Osteocyte (in vitro differentiated cells): ENCODE measurements at regions not wholly inside any gene's neighbourhood (a gene's known extent, or its start where the extent isn't known, plus 50 kb on each side); places are given as distances from the start of the nearest gene placed in this dataset.

ENCODE experiments used
- DNase-seq: peaks from one replicate; pipeline ENCODE4 v3.0.0; 2021; ENCODE audit warnings: mixed read lengths; ENCODE audit not compliant: unreplicated experiment; ENCODE audit errors: extremely low spot score
- H3K27ac Mint-ChIP-seq: one replicate; pipeline ENCODE4 v1.8.0; 2021; ENCODE audit warnings: mild to moderate bottlenecking, mixed read lengths; ENCODE audit not compliant: unreplicated experiment
- H3K27me3 Mint-ChIP-seq: one replicate; pipeline ENCODE4 v1.8.0; 2021; ENCODE audit warnings: mixed read lengths; ENCODE audit not compliant: unreplicated experiment
- H3K36me3 Mint-ChIP-seq: one replicate; pipeline ENCODE4 v1.8.0; 2021; ENCODE audit warnings: mixed read lengths; ENCODE audit not compliant: unreplicated experiment
- H3K4me1 Mint-ChIP-seq: one replicate; pipeline ENCODE4 v1.8.0; 2021; ENCODE audit warnings: mixed read lengths; ENCODE audit not compliant: unreplicated experiment
- H3K4me3 Mint-ChIP-seq: one replicate; pipeline ENCODE4 v1.8.0; 2021; ENCODE audit warnings: mild to moderate bottlenecking, moderate library complexity, mixed read lengths; ENCODE audit not compliant: unreplicated experiment
- H3K9me3 Mint-ChIP-seq: one replicate; pipeline ENCODE4 v1.8.0; 2021; ENCODE audit warnings: mixed read lengths; ENCODE audit not compliant: unreplicated experiment
- TF ChIP-seq, protein P1 (sequence below): fragments of 200-600 bp; sonication (generic); IDR thresholded peaks from 2 replicates; pipeline ENCODE4 v1.5.0; 2021; ENCODE audit warnings: antibody characterized with exemption, mild to moderate bottlenecking, moderate library complexity

DNA sequence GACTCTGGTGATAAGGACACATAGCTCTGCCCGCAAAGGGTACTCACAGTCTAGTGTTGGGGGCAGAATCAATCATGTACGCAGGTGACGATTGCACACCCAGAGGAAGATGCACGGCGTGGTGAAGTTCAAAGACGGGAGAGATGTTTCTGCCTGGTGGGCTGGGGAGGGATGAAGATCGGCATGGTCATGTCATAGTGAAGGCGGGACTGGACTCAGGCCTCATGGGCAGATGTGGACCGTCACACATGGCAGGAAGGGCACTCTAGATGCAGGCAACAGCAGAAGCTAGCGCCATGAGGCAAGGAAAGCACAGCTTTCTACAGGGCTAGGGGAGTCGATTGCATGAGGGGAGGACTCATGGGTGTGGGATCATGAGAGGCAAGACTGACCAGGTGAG, 240.6 kb downstream of the OPA1 start:
- Mint-ChIP-seq H3K27me3 (peaks cover 53% of the 10 kb centered on the region), H3K27ac (no peak overlapping the region), H3K4me1 (peaks cover 3% of the 10 kb centered on the region), H3K4me3 (no peak overlapping the region), H3K36me3 (no peaks in the 10 kb centered on the region), H3K9me3 (no peaks in the 10 kb centered on the region)
- DNase-seq, result no peak
- TF ChIP-seq, protein P1, sequence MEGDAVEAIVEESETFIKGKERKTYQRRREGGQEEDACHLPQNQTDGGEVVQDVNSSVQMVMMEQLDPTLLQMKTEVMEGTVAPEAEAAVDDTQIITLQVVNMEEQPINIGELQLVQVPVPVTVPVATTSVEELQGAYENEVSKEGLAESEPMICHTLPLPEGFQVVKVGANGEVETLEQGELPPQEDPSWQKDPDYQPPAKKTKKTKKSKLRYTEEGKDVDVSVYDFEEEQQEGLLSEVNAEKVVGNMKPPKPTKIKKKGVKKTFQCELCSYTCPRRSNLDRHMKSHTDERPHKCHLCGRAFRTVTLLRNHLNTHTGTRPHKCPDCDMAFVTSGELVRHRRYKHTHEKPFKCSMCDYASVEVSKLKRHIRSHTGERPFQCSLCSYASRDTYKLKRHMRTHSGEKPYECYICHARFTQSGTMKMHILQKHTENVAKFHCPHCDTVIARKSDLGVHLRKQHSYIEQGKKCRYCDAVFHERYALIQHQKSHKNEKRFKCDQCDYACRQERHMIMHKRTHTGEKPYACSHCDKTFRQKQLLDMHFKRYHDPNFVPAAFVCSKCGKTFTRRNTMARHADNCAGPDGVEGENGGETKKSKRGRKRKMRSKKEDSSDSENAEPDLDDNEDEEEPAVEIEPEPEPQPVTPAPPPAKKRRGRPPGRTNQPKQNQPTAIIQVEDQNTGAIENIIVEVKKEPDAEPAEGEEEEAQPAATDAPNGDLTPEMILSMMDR, result no peak

- H3K27me3 Mint-ChIP-seq, result peaks cover 61% of the 10 kb centered on the region
- H3K27ac Mint-ChIP-seq, result no peak overlapping the region
- no peak overlapping the region for H3K4me3 Mint-ChIP-seq
- DNase-seq, result no peak
- H3K9me3 Mint-ChIP-seq, result no peaks in the 10 kb centered on the region
- no peaks in the 10 kb centered on the region for H3K4me1 Mint-ChIP-seq
- TF ChIP-seq, protein P1, result no peak
- H3K36me3 Mint-ChIP-seq, result no peaks in the 10 kb centered on the region
These were observed 242.4 kb downstream of the OPA1 start for GRCh38 chr3:193835414-193835813.

GRCh38 chr3:193836511-193836910, 243.5 kb downstream of the OPA1 start:
- DNase-seq, result no peak
- H3K4me1 Mint-ChIP-seq, result no peaks in the 10 kb centered on the region
- H3K27me3 Mint-ChIP-seq, result peaks cover 72% of the 10 kb centered on the region
- H3K9me3 Mint-ChIP-seq, result no peaks in the 10 kb centered on the region
- no peak overlapping the region for H3K4me3 Mint-ChIP-seq
- no peak overlapping the region for H3K27ac Mint-ChIP-seq
- no peaks in the 10 kb centered on the region for H3K36me3 Mint-ChIP-seq
- TF ChIP-seq, protein P1, result no peak

- H3K9me3 Mint-ChIP-seq, result no peaks in the 10 kb centered on the region
- no peak overlapping the region for H3K4me3 Mint-ChIP-seq
- TF ChIP-seq, protein P1, result no peak
- no peak for DNase-seq
- no peaks in the 10 kb centered on the region for H3K36me3 Mint-ChIP-seq
- no peaks in the 10 kb centered on the region for H3K4me1 Mint-ChIP-seq
- H3K27me3 Mint-ChIP-seq, result peaks cover 73% of the 10 kb centered on the region
- no peak overlapping the region for H3K27ac Mint-ChIP-seq
These were observed 243.9 kb downstream of the OPA1 start for GRCh38 chr3:193836918-193837317.

GRCh38 chr3:193837347-193837827, 244.4 kb downstream of the OPA1 start:
- TF ChIP-seq, protein P1, result no peak
- no peak overlapping the region for H3K4me3 Mint-ChIP-seq
- H3K27ac Mint-ChIP-seq, result no peak overlapping the region
- no peaks in the 10 kb centered on the region for H3K36me3 Mint-ChIP-seq
- DNase-seq, result no peak
- H3K4me1 Mint-ChIP-seq, result no peaks in the 10 kb centered on the region
- no peaks in the 10 kb centered on the region for H3K9me3 Mint-ChIP-seq
- H3K27me3 Mint-ChIP-seq, result peaks cover 76% of the 10 kb centered on the region
